Neural cell (in vitro differentiated cells): ENCODE measurements at regions not wholly inside any gene's neighbourhood (a gene's known extent, or its start where the extent isn't known, plus 50 kb on each side); places are given as distances from the start of the nearest gene placed in this dataset.

Source experiments
- EZH2 ChIP-seq: fragments of 200-600, 300-800 bp; shearing (Covaris generic), sonication (generic); IDR thresholded peaks from 2 replicates; pipeline ENCODE4 v1.6.1; 2014; ENCODE audit warnings: antibody characterized with exemption, low read length, borderline replicate concordance, mild to moderate bottlenecking; ENCODE audit not compliant: insufficient read depth, poor library complexity, severe bottlenecking
- TAF1 ChIP-seq: IDR thresholded peaks from 2 replicates; pipeline ENCODE4 v1.6.1; 2012; ENCODE audit warnings: low read depth
- TF ChIP-seq, protein P1 (sequence below): fragments of 450-650 bp; IDR thresholded peaks from 2 replicates; pipeline ENCODE4 v1.5.1; 2014; ENCODE audit warnings: antibody characterized with exemption, mild to moderate bottlenecking, moderate library complexity; ENCODE audit not compliant: poor library complexity, severe bottlenecking

DNA sequence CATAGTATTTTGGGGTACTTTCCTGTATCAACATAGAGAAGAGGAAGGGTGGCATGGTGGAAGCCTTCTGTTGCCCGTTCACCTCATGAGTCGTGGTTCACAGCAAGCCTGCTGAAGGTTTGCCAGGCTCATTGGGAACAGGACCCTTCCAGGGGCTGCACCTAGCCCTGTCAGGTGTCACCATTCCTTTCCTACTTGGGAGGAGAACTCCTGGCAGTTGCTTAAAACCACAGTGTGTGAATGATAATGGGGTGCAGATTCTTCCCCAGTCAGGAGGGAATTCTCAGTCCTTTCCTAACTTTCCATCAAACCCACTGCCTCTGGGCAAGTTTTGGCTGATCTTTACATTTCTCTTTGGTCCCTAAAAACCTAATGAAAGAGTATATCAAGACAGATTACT, 99.4 kb upstream of the CTNND2 start:
- TF ChIP-seq TAF1 (no peak), EZH2 (no peak)
- TF ChIP-seq, protein P1, sequence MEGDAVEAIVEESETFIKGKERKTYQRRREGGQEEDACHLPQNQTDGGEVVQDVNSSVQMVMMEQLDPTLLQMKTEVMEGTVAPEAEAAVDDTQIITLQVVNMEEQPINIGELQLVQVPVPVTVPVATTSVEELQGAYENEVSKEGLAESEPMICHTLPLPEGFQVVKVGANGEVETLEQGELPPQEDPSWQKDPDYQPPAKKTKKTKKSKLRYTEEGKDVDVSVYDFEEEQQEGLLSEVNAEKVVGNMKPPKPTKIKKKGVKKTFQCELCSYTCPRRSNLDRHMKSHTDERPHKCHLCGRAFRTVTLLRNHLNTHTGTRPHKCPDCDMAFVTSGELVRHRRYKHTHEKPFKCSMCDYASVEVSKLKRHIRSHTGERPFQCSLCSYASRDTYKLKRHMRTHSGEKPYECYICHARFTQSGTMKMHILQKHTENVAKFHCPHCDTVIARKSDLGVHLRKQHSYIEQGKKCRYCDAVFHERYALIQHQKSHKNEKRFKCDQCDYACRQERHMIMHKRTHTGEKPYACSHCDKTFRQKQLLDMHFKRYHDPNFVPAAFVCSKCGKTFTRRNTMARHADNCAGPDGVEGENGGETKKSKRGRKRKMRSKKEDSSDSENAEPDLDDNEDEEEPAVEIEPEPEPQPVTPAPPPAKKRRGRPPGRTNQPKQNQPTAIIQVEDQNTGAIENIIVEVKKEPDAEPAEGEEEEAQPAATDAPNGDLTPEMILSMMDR, result no peak
